IMR-90 (cell line): ENCODE measurements at regions not wholly inside any gene's neighbourhood (a gene's known extent, or its start where the extent isn't known, plus 50 kb on each side); places are given as distances from the start of the nearest gene placed in this dataset.

ENCODE experiments used
- ATAC-seq: fragments of 200-7000 bp; cut with Tn5 transposase; 2 replicates; pipeline ENCODE4 v1.9.1; 2020; ENCODE audit warnings: low read depth, mild to moderate bottlenecking, moderate library complexity
- BruUV-seq: library from RNA; stranded (reverse); fragments of 400-500 nt; replicated peaks from 2 replicates; lab custom pipeline; 2021; lab: Mats Ljungman, UMichigan
- CTCF ChIA-PET: fragments of 300-600 bp; formaldehyde crosslinking; extraction: SDS; loops from one replicate; lab custom pipeline; 2021; ENCODE audit warnings: antibody characterized with exemption; lab: Yijun Ruan, JAX
- POLR2A ChIA-PET: fragments of 300-600 bp; sonication (Branson Sonifier 250); formaldehyde crosslinking; loops from one replicate; lab custom pipeline; 2022; ENCODE audit warnings: antibody characterized with exemption; ENCODE audit not compliant: unreplicated experiment; lab: Charles Lee
- DNase-seq: peaks from one replicate; pipeline ENCODE4 v3.0.0; 2013
- H2AFZ ChIP-seq: replicated peaks from 2 replicates; pipeline ENCODE3; 2013; ENCODE audit warnings: low read length, mild to moderate bottlenecking; ENCODE audit not compliant: poor library complexity
- H2AK5ac ChIP-seq: 2 replicates; pipeline ENCODE4 v1.6.1; 2013; ENCODE audit warnings: low read depth, low read length, inconsistent platforms
- H2AK9ac ChIP-seq: replicated peaks from 2 replicates; pipeline ENCODE3; 2013; ENCODE audit warnings: mild to moderate bottlenecking, low read depth, low read length, moderate library complexity; ENCODE audit not compliant: poor library complexity
- H2BK120ac ChIP-seq: 2 replicates; pipeline ENCODE4 v1.6.1; 2013; ENCODE audit warnings: low read depth, low read length, inconsistent platforms
- H2BK15ac ChIP-seq: 3 replicates; pipeline ENCODE4 v1.6.1; 2013; ENCODE audit warnings: low read depth, low read length, inconsistent platforms
- H2BK20ac ChIP-seq: 2 replicates; pipeline ENCODE4 v1.6.1; 2013; ENCODE audit warnings: low read depth, mild to moderate bottlenecking, inconsistent platforms, low read length, moderate library complexity
- H2BK5ac ChIP-seq: 2 replicates; pipeline ENCODE4 v1.6.1; 2013; ENCODE audit warnings: mild to moderate bottlenecking, low read depth, low read length, inconsistent platforms; ENCODE audit not compliant: poor library complexity, severe bottlenecking
- H3K14ac ChIP-seq: replicated peaks from 2 replicates; pipeline ENCODE4 v1.6.1; 2013; ENCODE audit warnings: low read depth, low read length, inconsistent platforms
- H3K18ac ChIP-seq: 2 replicates; pipeline ENCODE4 v1.6.1; 2013; ENCODE audit warnings: low read depth, low read length, control low read depth
- H3K23ac ChIP-seq: 2 replicates; pipeline ENCODE4 v1.6.1; 2013; ENCODE audit warnings: low read depth, low read length, inconsistent platforms
- H3K27ac ChIP-seq: 2 replicates; pipeline ENCODE4 v1.5.1; 2013; ENCODE audit warnings: mild to moderate bottlenecking, control low read depth, low read length; ENCODE audit not compliant: insufficient read depth
- H3K27me3 ChIP-seq: 2 replicates; pipeline ENCODE4 v1.6.1; 2013; ENCODE audit warnings: low read length; ENCODE audit not compliant: control insufficient read depth, insufficient read depth
- H3K36me3 ChIP-seq: 2 replicates; pipeline ENCODE4 v1.6.1; 2013; ENCODE audit warnings: low read length, mixed read lengths; ENCODE audit not compliant: control insufficient read depth, insufficient read depth
- H3K4ac ChIP-seq: 2 replicates; pipeline ENCODE4 v1.6.1; 2013; ENCODE audit warnings: low read depth, low read length, inconsistent platforms
- H3K4me1 ChIP-seq: 2 replicates; pipeline ENCODE4 v1.6.1; 2013; ENCODE audit warnings: low read length, mixed read lengths; ENCODE audit not compliant: control insufficient read depth, insufficient read depth
- H3K4me2 ChIP-seq: 2 replicates; pipeline ENCODE4 v1.6.1; 2013; ENCODE audit warnings: low read depth, mild to moderate bottlenecking, control low read depth, low read length, moderate library complexity
- H3K4me3 ChIP-seq: 2 replicates; pipeline ENCODE4 v1.5.1; 2013; ENCODE audit warnings: low read depth, mild to moderate bottlenecking, control low read depth, low read length, moderate library complexity; ENCODE audit not compliant: insufficient read depth
- H3K56ac ChIP-seq: 2 replicates; pipeline ENCODE4 v1.6.1; 2013; ENCODE audit warnings: low read length, inconsistent platforms; ENCODE audit not compliant: insufficient read depth; ENCODE audit errors: extremely low read depth
- H3K79me1 ChIP-seq, 2 experiments: 2 replicates each; pipeline ENCODE4 v1.6.1; 2013; ENCODE audit warnings: low read length in 2 of 2, inconsistent platforms in 1 of 2, low read depth in 1 of 2
- H3K9ac ChIP-seq: 2 replicates; pipeline ENCODE4 v1.6.1; 2013; ENCODE audit warnings: low read depth, low read length, control low read depth
- H3K9me1 ChIP-seq: 2 replicates; pipeline ENCODE4 v1.6.1; 2013; ENCODE audit warnings: low read length, inconsistent platforms; ENCODE audit not compliant: insufficient read depth
- H3K9me3 ChIP-seq: 2 replicates; pipeline ENCODE4 v1.6.1; 2013; ENCODE audit warnings: low read length; ENCODE audit not compliant: control insufficient read depth, insufficient read depth
- H4K20me1 ChIP-seq: 2 replicates; pipeline ENCODE4 v1.6.1; 2013; ENCODE audit warnings: low read length, inconsistent platforms; ENCODE audit not compliant: insufficient read depth
- H4K5ac ChIP-seq: 2 replicates; pipeline ENCODE4 v1.6.1; 2013; ENCODE audit warnings: mild to moderate bottlenecking, low read depth, low read length, control low read depth
- H4K8ac ChIP-seq, 2 experiments: 2 replicates each; pipeline ENCODE4 v1.6.1; 2013; ENCODE audit warnings: low read depth in 2 of 2, low read length in 2 of 2, control low read depth in 1 of 2, inconsistent platforms in 1 of 2
- H4K91ac ChIP-seq: 2 replicates; pipeline ENCODE4 v1.6.1; 2013; ENCODE audit warnings: low read depth, low read length, inconsistent platforms; ENCODE audit not compliant: insufficient read depth
- BHLHE40 ChIP-seq: fragments of 150-350 bp; IDR thresholded peaks from 2 replicates; pipeline ENCODE4 v1.6.1; 2016; ENCODE audit warnings: mild to moderate bottlenecking, low read depth, low read length
- CEBPB ChIP-seq: IDR thresholded peaks from 2 replicates; pipeline ENCODE4 v1.6.1; 2012; ENCODE audit warnings: low read depth, low read length, improper control_type of control experiment
- CHD1 ChIP-seq: IDR thresholded peaks from 2 replicates; pipeline ENCODE4 v1.6.1; 2012; ENCODE audit warnings: low read depth, low read length, improper control_type of control experiment
- ELK1 ChIP-seq: fragments of 150-350 bp; IDR thresholded peaks from 2 replicates; pipeline ENCODE4 v1.6.1; 2016; ENCODE audit warnings: low read depth, mild to moderate bottlenecking, low read length, moderate library complexity, borderline replicate concordance
- FOS ChIP-seq: fragments of 150-350 bp; IDR thresholded peaks from 2 replicates; pipeline ENCODE4 v1.6.1; 2016; ENCODE audit warnings: low read depth, low read length
- MAFK ChIP-seq: IDR thresholded peaks from 2 replicates; pipeline ENCODE4 v1.6.1; 2012; ENCODE audit warnings: low read depth, low read length, improper control_type of control experiment
- MAZ ChIP-seq: IDR thresholded peaks from 2 replicates; pipeline ENCODE4 v1.6.1; 2012; ENCODE audit warnings: low read depth, mild to moderate bottlenecking, low read length, improper control_type of control experiment, moderate library complexity, borderline replicate concordance
- MXI1 ChIP-seq: IDR thresholded peaks from 2 replicates; pipeline ENCODE4 v1.6.1; 2012; ENCODE audit warnings: low read depth, mild to moderate bottlenecking, low read length, moderate library complexity, borderline replicate concordance
- POLR2A ChIP-seq: IDR thresholded peaks from 2 replicates; pipeline ENCODE4 v1.6.1; 2012; ENCODE audit warnings: mild to moderate bottlenecking, low read depth, low read length
- RAD21 ChIP-seq: IDR thresholded peaks from 2 replicates; pipeline ENCODE4 v1.6.1; 2012; ENCODE audit warnings: low read length, improper control_type of control experiment
- RCOR1 ChIP-seq: IDR thresholded peaks from 2 replicates; pipeline ENCODE4 v1.6.1; 2012; ENCODE audit warnings: mild to moderate bottlenecking, low read length, improper control_type of control experiment; ENCODE audit not compliant: insufficient replicate concordance
- RFX5 ChIP-seq: IDR thresholded peaks from 2 replicates; pipeline ENCODE4 v1.8.0; 2012; ENCODE audit warnings: low read depth, mild to moderate bottlenecking, low read length, moderate library complexity
- SMC3 ChIP-seq: fragments of 150-350 bp; IDR thresholded peaks from 2 replicates; pipeline ENCODE4 v1.6.1; 2016; ENCODE audit warnings: low read depth, mild to moderate bottlenecking, antibody characterized with exemption, low read length, moderate library complexity
- USF2 ChIP-seq: fragments of 150-350 bp; IDR thresholded peaks from 2 replicates; pipeline ENCODE4 v1.6.1; 2017; ENCODE audit warnings: mild to moderate bottlenecking, antibody characterized with exemption, low read length, low read depth
- WGBS, 2 experiments: methylation state at CpG; one replicate each; pipeline versions ENCODE4 v1.1.5 to v1.1.7; 2013; ENCODE audit warnings: missing lambda C conversion rate in 2 of 2; ENCODE audit not compliant: insufficient read length in 1 of 2; ENCODE audit errors: extremely low coverage in 2 of 2; 5-methylcytosine and 5-hydroxymethylcytosine counted together
- dilution Hi-C: fragments of 300-500 bp; cut with HindIII; formaldehyde crosslinking; loops from one replicate; pipeline ENCODE4 v1.14.3; 2018; ENCODE audit warnings: low sequenced_read_pairs; ENCODE audit not compliant: unreplicated experiment
- in situ Hi-C: fragments of 300-500 bp; cut with MboI; formaldehyde crosslinking; loops from 3 replicates; pipeline ENCODE4 v1.14.3; 2019; ENCODE audit warnings: low sequenced_read_pairs, inconsistent platforms, mixed read lengths
- intact Hi-C: fragments of 100-400 bp; cut with micrococcal nuclease; formaldehyde crosslinking; loops from 2 replicates; pipeline ENCODE4 v1.10.0; 2022
- TF ChIP-seq, protein P1 (sequence below): conservative IDR thresholded peaks from 2 replicates; pipeline ENCODE4 v1.5.1; 2012; ENCODE audit warnings: mild to moderate bottlenecking, low read depth, low read length, improper control_type of control experiment

DNA sequence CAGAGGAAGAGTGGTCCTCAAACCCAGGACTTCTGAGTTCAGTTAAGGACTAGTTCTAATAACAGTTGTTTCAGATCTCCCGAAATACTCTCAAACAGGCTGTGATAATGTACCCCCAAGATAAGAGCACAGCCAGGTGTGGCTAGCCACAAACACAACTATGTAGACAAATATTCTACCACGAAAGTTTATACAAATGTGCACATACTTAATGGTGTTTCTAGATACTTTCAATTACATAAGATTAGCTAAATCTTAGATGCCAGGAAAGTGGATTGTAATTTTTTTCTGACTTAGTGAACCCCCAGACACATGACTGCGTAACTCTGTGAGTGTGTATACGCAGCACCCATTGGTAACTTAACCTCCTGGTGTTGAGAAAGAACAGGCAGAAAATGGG, 270.0 kb downstream of the USP25 start:
- no peak overlapping the region for H3K4ac ChIP-seq
- dilution Hi-C loops, result no loop called here
- H3K4me2 ChIP-seq, result no peak overlapping the region
- no CpG with 5 or more reads among the region's 4 CpGs for WGBS, 2 experiments
- POLR2A ChIA-PET, result no interaction called here
- H3K79me1 ChIP-seq, result no peaks in the 10 kb centered on the region
- H2AK9ac ChIP-seq, result no peak overlapping the region
- H3K9ac ChIP-seq, result no peak overlapping the region
- no peak overlapping the region for H2AFZ ChIP-seq
- no peak overlapping the region for H2BK15ac ChIP-seq
- H3K27me3 ChIP-seq, result no peaks in the 10 kb centered on the region
- no peak for TF ChIP-seq POLR2A
- TF ChIP-seq SMC3, result no peak
- TF ChIP-seq, protein P1, sequence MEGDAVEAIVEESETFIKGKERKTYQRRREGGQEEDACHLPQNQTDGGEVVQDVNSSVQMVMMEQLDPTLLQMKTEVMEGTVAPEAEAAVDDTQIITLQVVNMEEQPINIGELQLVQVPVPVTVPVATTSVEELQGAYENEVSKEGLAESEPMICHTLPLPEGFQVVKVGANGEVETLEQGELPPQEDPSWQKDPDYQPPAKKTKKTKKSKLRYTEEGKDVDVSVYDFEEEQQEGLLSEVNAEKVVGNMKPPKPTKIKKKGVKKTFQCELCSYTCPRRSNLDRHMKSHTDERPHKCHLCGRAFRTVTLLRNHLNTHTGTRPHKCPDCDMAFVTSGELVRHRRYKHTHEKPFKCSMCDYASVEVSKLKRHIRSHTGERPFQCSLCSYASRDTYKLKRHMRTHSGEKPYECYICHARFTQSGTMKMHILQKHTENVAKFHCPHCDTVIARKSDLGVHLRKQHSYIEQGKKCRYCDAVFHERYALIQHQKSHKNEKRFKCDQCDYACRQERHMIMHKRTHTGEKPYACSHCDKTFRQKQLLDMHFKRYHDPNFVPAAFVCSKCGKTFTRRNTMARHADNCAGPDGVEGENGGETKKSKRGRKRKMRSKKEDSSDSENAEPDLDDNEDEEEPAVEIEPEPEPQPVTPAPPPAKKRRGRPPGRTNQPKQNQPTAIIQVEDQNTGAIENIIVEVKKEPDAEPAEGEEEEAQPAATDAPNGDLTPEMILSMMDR, result no peak
- TF ChIP-seq USF2, result no peak
- TF ChIP-seq CHD1, result no peak
- TF ChIP-seq MXI1, result no peak
- no peak for TF ChIP-seq RCOR1
- TF ChIP-seq BHLHE40, result no peak
- TF ChIP-seq MAZ, result no peak
- no peak for TF ChIP-seq CEBPB
- TF ChIP-seq ELK1, result no peak
- no peak for TF ChIP-seq RAD21
- no peak for TF ChIP-seq FOS
- no peak for TF ChIP-seq MAFK
- no peak for TF ChIP-seq RFX5
- H4K5ac ChIP-seq, result no peak overlapping the region
- H3K27ac ChIP-seq, result no peak overlapping the region
- H4K91ac ChIP-seq, result no peak overlapping the region
- H3K56ac ChIP-seq, result no peak overlapping the region
- no peak overlapping the region for H3K23ac ChIP-seq
- no peaks in the 10 kb centered on the region for H4K20me1 ChIP-seq
- intact Hi-C loops, result loop anchor here (5.0 kb wide), 2 partner anchors 78 to 258 kb away; no protein-coding TSS in a partner anchor
- H2AK5ac ChIP-seq, result no peak overlapping the region
- peaks cover 3% of the 10 kb centered on the region; the same call in 1 of the 2 replicates for H3K9me1 ChIP-seq
- no peak overlapping the region for H2BK5ac ChIP-seq
- no peaks in the 10 kb centered on the region for H3K9me3 ChIP-seq
- no TSS peak for BruUV-seq
- CTCF ChIA-PET, result no interaction called here
- no peaks in the 10 kb centered on the region for H3K36me3 ChIP-seq
- H3K18ac ChIP-seq, result no peak overlapping the region
- no peak for ATAC-seq
- H3K4me1 ChIP-seq, result no peaks in the 10 kb centered on the region
- DNase-seq, result no peak
- no peak overlapping the region for H3K4me3 ChIP-seq
- no peak overlapping the region for H2BK120ac ChIP-seq
- H2BK20ac ChIP-seq, result no peak overlapping the region
- H3K14ac ChIP-seq, result no peak overlapping the region; the same call in 1 of the 2 replicates
- in situ Hi-C loops, result loop anchor here (5.0 kb wide), 1 partner anchor 328 kb away; no protein-coding TSS in a partner anchor
- H4K8ac ChIP-seq, result no peak overlapping the region
